Liver (tissue), 8 donors: ENCODE measurements at regions not wholly inside any gene's neighbourhood (a gene's known extent, or its start where the extent isn't known, plus 50 kb on each side); places are given as distances from the start of the nearest gene placed in this dataset.
"Not testable (repeated sequence)": the region's sequence is repeated elsewhere in the genome, so short reads cannot be mapped to it uniquely, and the experiment has no call there.

Experiments
- DNase-seq: peaks from one replicate; pipeline ENCODE4 v3.0.0-alpha.2; 2017; ENCODE audit warnings: low spot score
- H3K27ac ChIP-seq, 2 donors: one replicate each; pipeline ENCODE4 v1.7.0; 2013; ENCODE audit warnings: inconsistent platforms in 2 of 2, low read length in 2 of 2, control low read depth in 1 of 2, low read depth in 1 of 2, mild to moderate bottlenecking in 1 of 2
- H3K27me3 ChIP-seq, 4 donors: one replicate each; pipeline versions ENCODE4 v1.6.1 to v1.7.0; 2013; ENCODE audit warnings: low read length in 3 of 4, inconsistent platforms in 1 of 4, mild to moderate bottlenecking in 1 of 4, moderate library complexity in 1 of 4; ENCODE audit not compliant: control insufficient read depth in 4 of 4, insufficient read depth in 4 of 4
- H3K36me3 ChIP-seq, 4 donors: one replicate each; pipeline versions ENCODE4 v1.6.1 to v1.7.0; 2013; ENCODE audit warnings: low read length in 3 of 4, mild to moderate bottlenecking in 3 of 4, low read depth in 1 of 4, moderate library complexity in 1 of 4; ENCODE audit not compliant: control insufficient read depth in 4 of 4, insufficient read depth in 3 of 4
- H3K4me1 ChIP-seq, 4 donors: one replicate each; pipeline versions ENCODE4 v1.6.1 to v1.7.0; 2013; ENCODE audit warnings: low read length in 3 of 4, mild to moderate bottlenecking in 3 of 4, moderate library complexity in 1 of 4; ENCODE audit not compliant: control insufficient read depth in 4 of 4, insufficient read depth in 4 of 4
- H3K4me3 ChIP-seq, 3 donors: one replicate each; pipeline versions ENCODE4 v1.6.1 to v1.7.0; 2013; ENCODE audit warnings: low read length in 3 of 3, control low read depth in 1 of 3, low read depth in 1 of 3, mild to moderate bottlenecking in 1 of 3
- H3K9ac ChIP-seq, 2 donors: one replicate each; pipeline ENCODE4 v1.7.0; 2013; ENCODE audit warnings: low read length in 2 of 2, mild to moderate bottlenecking in 2 of 2, moderate library complexity in 2 of 2, control low read depth in 1 of 2, low read depth in 1 of 2
- H3K9me3 ChIP-seq, 4 donors: one replicate each; pipeline versions ENCODE4 v1.6.1 to v1.7.0; 2013; ENCODE audit warnings: low read length in 3 of 4; ENCODE audit not compliant: control insufficient read depth in 4 of 4
- EGR1 ChIP-seq, 2 donors: IDR thresholded peaks; 2 replicates each; pipeline ENCODE4 v1.6.1; 2016 to 2018; ENCODE audit warnings: antibody characterized with exemption in 2 of 2, low read depth in 2 of 2
- FOXA1 ChIP-seq: IDR thresholded peaks from 2 replicates; pipeline ENCODE4 v1.6.1; 2016; ENCODE audit warnings: antibody characterized with exemption
- FOXA2 ChIP-seq: IDR thresholded peaks from 2 replicates; pipeline ENCODE4 v1.6.1; 2016; ENCODE audit warnings: antibody characterized with exemption
- GABPA ChIP-seq, 2 donors: IDR thresholded peaks in 1 of 2; conservative IDR thresholded peaks in 1 of 2; 2 replicates each; pipeline ENCODE4 v1.6.1; 2016; ENCODE audit warnings: antibody characterized with exemption in 2 of 2, mild to moderate bottlenecking in 1 of 2, moderate library complexity in 1 of 2
- HNF4A ChIP-seq, 2 donors: conservative IDR thresholded peaks; 2 replicates each; pipeline ENCODE4 v1.6.1; 2016; ENCODE audit warnings: antibody characterized with exemption in 2 of 2, mild to moderate bottlenecking in 2 of 2
- HNF4G ChIP-seq: IDR thresholded peaks from 2 replicates; pipeline ENCODE4 v1.6.1; 2016; ENCODE audit warnings: antibody characterized with exemption
- JUND ChIP-seq, 2 donors: IDR thresholded peaks; 2 replicates each; pipeline ENCODE4 v1.6.1; 2016; ENCODE audit warnings: antibody characterized with exemption in 2 of 2
- NR2F2 ChIP-seq: IDR thresholded peaks from 2 replicates; pipeline ENCODE4 v1.6.1; 2016; ENCODE audit warnings: antibody characterized with exemption
- RAD21 ChIP-seq, 2 donors: IDR thresholded peaks; 2 replicates each; pipeline ENCODE4 v1.6.1; 2016; ENCODE audit warnings: antibody characterized with exemption in 2 of 2, mild to moderate bottlenecking in 2 of 2
- REST ChIP-seq: IDR thresholded peaks from 2 replicates; pipeline ENCODE4 v1.6.1; 2016; ENCODE audit warnings: antibody characterized with exemption, mild to moderate bottlenecking
- RXRA ChIP-seq, 2 donors: IDR thresholded peaks; 2 replicates each; pipeline ENCODE4 v1.6.1; 2017 to 2018; ENCODE audit warnings: antibody characterized with exemption in 2 of 2, mild to moderate bottlenecking in 1 of 2
- SP1 ChIP-seq: IDR thresholded peaks from 2 replicates; pipeline ENCODE4 v1.6.1; 2018; ENCODE audit warnings: antibody characterized with exemption, mild to moderate bottlenecking
- TAF1 ChIP-seq: conservative IDR thresholded peaks from 2 replicates; pipeline ENCODE4 v1.6.1; 2016; ENCODE audit warnings: antibody characterized with exemption, mild to moderate bottlenecking
- YY1 ChIP-seq: IDR thresholded peaks from 2 replicates; pipeline ENCODE4 v1.6.1; 2016; ENCODE audit warnings: antibody characterized with exemption, mild to moderate bottlenecking
- ZBTB33 ChIP-seq: IDR thresholded peaks from 2 replicates; pipeline ENCODE4 v1.6.1; 2016; ENCODE audit warnings: antibody characterized with exemption
- WGBS: extraction: QIAGEN DNeasy Blood & Tissue Kit; methylation state at CpG from one replicate; pipeline ENCODE4 v1.1.7; 2013; 5-methylcytosine and 5-hydroxymethylcytosine counted together
- TF ChIP-seq, protein P1 (sequence below): IDR thresholded peaks from 2 replicates; pipeline ENCODE4 v1.6.1; 2016; ENCODE audit warnings: antibody characterized with exemption
- TF ChIP-seq, protein P2 (sequence below): fragments of 150-350 bp; IDR thresholded peaks from 2 replicates; pipeline ENCODE4 v1.5.1; 2017; ENCODE audit warnings: improper control_type of control experiment, low read depth, low read length; ENCODE audit not compliant: missing input control
- TF ChIP-seq, protein P3 (sequence below): IDR thresholded peaks from 2 replicates; pipeline ENCODE4 v1.6.1; 2016; ENCODE audit warnings: antibody characterized with exemption
- donor health status: healthy.
- donor health status: healthy.
- donor health status: healthy.
- donor health status: healthy.
- donor health status: healthy.

- 56% methylated on average over 8 of the region's 8 CpGs for WGBS
- no peaks in the 10 kb centered on the region for H3K4me1 ChIP-seq
- no peak overlapping the region for H3K27ac ChIP-seq
- no peak overlapping the region for H3K4me3 ChIP-seq
- no peak overlapping the region for H3K9ac ChIP-seq
- TF ChIP-seq ZBTB33 (no peak), NR2F2 (no peak), EGR1 (IDR thresholded peaks at IDR 0.05; ENCODE audit: low read depth in 2 of 2) (no peak), RXRA (IDR thresholded peaks at IDR 0.05) (no peak), TAF1 (no peak)
- TF ChIP-seq, protein P1, sequence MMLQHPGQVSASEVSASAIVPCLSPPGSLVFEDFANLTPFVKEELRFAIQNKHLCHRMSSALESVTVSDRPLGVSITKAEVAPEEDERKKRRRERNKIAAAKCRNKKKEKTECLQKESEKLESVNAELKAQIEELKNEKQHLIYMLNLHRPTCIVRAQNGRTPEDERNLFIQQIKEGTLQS = no peak
- TF ChIP-seq, protein P2, sequence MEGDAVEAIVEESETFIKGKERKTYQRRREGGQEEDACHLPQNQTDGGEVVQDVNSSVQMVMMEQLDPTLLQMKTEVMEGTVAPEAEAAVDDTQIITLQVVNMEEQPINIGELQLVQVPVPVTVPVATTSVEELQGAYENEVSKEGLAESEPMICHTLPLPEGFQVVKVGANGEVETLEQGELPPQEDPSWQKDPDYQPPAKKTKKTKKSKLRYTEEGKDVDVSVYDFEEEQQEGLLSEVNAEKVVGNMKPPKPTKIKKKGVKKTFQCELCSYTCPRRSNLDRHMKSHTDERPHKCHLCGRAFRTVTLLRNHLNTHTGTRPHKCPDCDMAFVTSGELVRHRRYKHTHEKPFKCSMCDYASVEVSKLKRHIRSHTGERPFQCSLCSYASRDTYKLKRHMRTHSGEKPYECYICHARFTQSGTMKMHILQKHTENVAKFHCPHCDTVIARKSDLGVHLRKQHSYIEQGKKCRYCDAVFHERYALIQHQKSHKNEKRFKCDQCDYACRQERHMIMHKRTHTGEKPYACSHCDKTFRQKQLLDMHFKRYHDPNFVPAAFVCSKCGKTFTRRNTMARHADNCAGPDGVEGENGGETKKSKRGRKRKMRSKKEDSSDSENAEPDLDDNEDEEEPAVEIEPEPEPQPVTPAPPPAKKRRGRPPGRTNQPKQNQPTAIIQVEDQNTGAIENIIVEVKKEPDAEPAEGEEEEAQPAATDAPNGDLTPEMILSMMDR = no peak
- TF ChIP-seq, protein P3, sequence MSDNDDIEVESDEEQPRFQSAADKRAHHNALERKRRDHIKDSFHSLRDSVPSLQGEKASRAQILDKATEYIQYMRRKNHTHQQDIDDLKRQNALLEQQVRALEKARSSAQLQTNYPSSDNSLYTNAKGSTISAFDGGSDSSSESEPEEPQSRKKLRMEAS = no peak
- no peak for DNase-seq
- H3K36me3 ChIP-seq = no peaks in the 10 kb centered on the region
- no peaks in the 10 kb centered on the region for H3K9me3 ChIP-seq
- no peaks in the 10 kb centered on the region for H3K27me3 ChIP-seq
Measured at GRCh38 chrX:137792214-137792613, 226.3 kb downstream of the ZIC3 start.

GRCh38 chrX:137797926-137798325 lies 232.0 kb downstream of the ZIC3 start:
- H3K9ac ChIP-seq, DNase-seq, H3K4me3 ChIP-seq, H3K9me3 ChIP-seq, H3K27me3 ChIP-seq, H3K27ac ChIP-seq, H3K36me3 ChIP-seq, H3K4me1 ChIP-seq: not testable (repeated sequence)
- WGBS = 92% methylated on average over 3 of the region's 3 CpGs

DNA sequence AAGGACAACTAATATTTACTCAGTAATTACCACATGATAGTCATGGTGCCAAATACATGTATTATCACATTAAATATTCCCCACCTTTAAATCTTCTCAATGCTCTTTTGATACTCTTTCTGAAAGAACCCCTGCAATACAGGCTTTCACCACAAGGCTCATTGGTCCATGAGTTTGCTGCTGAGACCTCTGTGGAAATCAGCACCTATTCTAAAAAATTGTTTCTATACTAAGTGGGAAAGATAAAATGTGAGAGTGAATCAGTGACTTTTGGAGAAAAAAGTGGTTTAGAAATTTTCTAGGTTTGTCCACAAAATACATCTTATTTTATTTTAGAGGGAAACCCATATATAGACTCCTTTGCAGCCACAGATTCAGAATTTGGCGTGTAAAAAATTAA lies 257.3 kb downstream of the ZIC3 start:
- H3K27ac ChIP-seq = no peak overlapping the region
- peaks cover 0 to 2% (median 0%) of the 10 kb centered on the region in 4 donors for H3K9me3 ChIP-seq
- H3K4me1 ChIP-seq = no peaks in the 10 kb centered on the region
- H3K36me3 ChIP-seq = no peaks in the 10 kb centered on the region
- H3K27me3 ChIP-seq = no peaks in the 10 kb centered on the region
- DNase-seq = no peak
- no peak overlapping the region for H3K4me3 ChIP-seq
- H3K9ac ChIP-seq = no peak overlapping the region
- WGBS = 88% methylated on average over 1 of the region's 1 CpG
- TF ChIP-seq, protein P3 = no peak
- TF ChIP-seq GABPA (IDR thresholded peaks at IDR 0.05 in 1 of 2, conservative IDR thresholded peaks at IDR 0.05 in 1 of 2) (no peak), RAD21 (IDR thresholded peaks at IDR 0.05) (no peak), ZBTB33 (no peak), JUND (IDR thresholded peaks at IDR 0.05) (no peak), RXRA (IDR thresholded peaks at IDR 0.05) (no peak), REST (no peak), TAF1 (no peak), SP1 (no peak), FOXA1 (no peak), EGR1 (IDR thresholded peaks at IDR 0.05; ENCODE audit: low read depth in 2 of 2) (no peak), HNF4G (no peak), YY1 (no peak), FOXA2 (no peak), NR2F2 (no peak), HNF4A (conservative IDR thresholded peaks at IDR 0.05) (no peak)
